ENCODE measurements at regions not wholly inside any gene's neighbourhood (a gene's known extent, or its start where the extent isn't known, plus 50 kb on each side); places are given as distances from the start of the nearest gene placed in this dataset.

GRCh38 chr4:18815081-18815778 is 793.7 kb upstream of the LCORL start:
- no peak overlapping the region for H3K4me3 ChIP-seq (ENCODE audit: low read depth, low read length)
- TF ChIP-seq CTCF (IDR thresholded peaks at IDR 0.05; ENCODE audit: low read depth, low read length, missing control alignments): no peak
- DNase-seq (ENCODE audit: low read depth): no peak

GRCh38 chr4:18813771-18814170 is 792.2 kb upstream of the LCORL start:
- H3K4me3 ChIP-seq (ENCODE audit: low read depth, low read length): no peak overlapping the region
- no peak for DNase-seq (ENCODE audit: low read depth)
- TF ChIP-seq CTCF (IDR thresholded peaks at IDR 0.05; ENCODE audit: low read depth, low read length, missing control alignments): no peak

GRCh38 chr4:18813055-18813454 is 791.5 kb upstream of the LCORL start:
- H3K4me3 ChIP-seq (ENCODE audit: low read depth, low read length): no peak overlapping the region
- no peak for DNase-seq (ENCODE audit: low read depth)
- no peak for TF ChIP-seq CTCF (IDR thresholded peaks at IDR 0.05; ENCODE audit: low read depth, low read length, missing control alignments)

- no peak for DNase-seq (ENCODE audit: low read depth)
- no peak overlapping the region for H3K4me3 ChIP-seq (ENCODE audit: low read depth, low read length)
- TF ChIP-seq CTCF (IDR thresholded peaks at IDR 0.05; ENCODE audit: low read depth, low read length, missing control alignments): no peak
These were observed 782.2 kb upstream of the LCORL start for GRCh38 chr4:18803781-18804180.

- TF ChIP-seq CTCF (IDR thresholded peaks at IDR 0.05; ENCODE audit: low read depth, low read length, missing control alignments): no peak
- no peak for DNase-seq (ENCODE audit: low read depth)
- no peak overlapping the region for H3K4me3 ChIP-seq (ENCODE audit: low read depth, low read length)
These were observed 776.6 kb upstream of the LCORL start for GRCh38 chr4:18798123-18798522.

GRCh38 chr4:18795794-18796193 is 774.2 kb upstream of the LCORL start:
- no peak for DNase-seq (ENCODE audit: low read depth)
- no peak for TF ChIP-seq CTCF (IDR thresholded peaks at IDR 0.05; ENCODE audit: low read depth, low read length, missing control alignments)
- no peak overlapping the region for H3K4me3 ChIP-seq (ENCODE audit: low read depth, low read length)

Measured in GM12864 (cell line).